Endodermal cell (in vitro differentiated cells): ENCODE measurements at regions not wholly inside any gene's neighbourhood (a gene's known extent, or its start where the extent isn't known, plus 50 kb on each side); places are given as distances from the start of the nearest gene placed in this dataset.

Experiments used
- DNase-seq: peaks from one replicate; pipeline ENCODE4 v3.0.0-alpha.2; 2017
- H3K27ac ChIP-seq: 2 replicates; pipeline ENCODE4 v1.5.1; 2013; ENCODE audit warnings: mild to moderate bottlenecking, low read depth, low read length, moderate library complexity
- H3K27me3 ChIP-seq: 2 replicates; pipeline ENCODE4 v1.6.1; 2013; ENCODE audit warnings: mild to moderate bottlenecking, low read length, moderate library complexity; ENCODE audit not compliant: insufficient read depth, control insufficient read depth, poor library complexity, severe bottlenecking
- H3K36me3 ChIP-seq: 2 replicates; pipeline ENCODE4 v1.7.0; 2013; ENCODE audit warnings: mild to moderate bottlenecking, low read length, moderate library complexity; ENCODE audit not compliant: control insufficient read depth, insufficient read depth
- H3K4me1 ChIP-seq: one replicate; pipeline ENCODE4 v1.7.0; 2013; ENCODE audit warnings: low read length; ENCODE audit not compliant: control insufficient read depth, insufficient read depth
- H3K4me3 ChIP-seq: 2 replicates; pipeline ENCODE4 v1.5.1; 2013; ENCODE audit warnings: mild to moderate bottlenecking, low read length, moderate library complexity
- H3K9ac ChIP-seq: 2 replicates; pipeline ENCODE4 v1.6.1; 2013; ENCODE audit warnings: mild to moderate bottlenecking, low read length, moderate library complexity; ENCODE audit not compliant: poor library complexity, severe bottlenecking; ENCODE audit errors: extremely low read depth
- H3K9me3 ChIP-seq: 2 replicates; pipeline ENCODE4 v1.6.1; 2013; ENCODE audit warnings: mild to moderate bottlenecking, low read length, moderate library complexity; ENCODE audit not compliant: control insufficient read depth
- H3K27ac Mint-ChIP-seq: 2 replicates; pipeline ENCODE4 v1.8.0; 2020; ENCODE audit warnings: mixed read lengths
- H3K27me3 Mint-ChIP-seq: 2 replicates; pipeline ENCODE4 v1.8.0; 2021; ENCODE audit warnings: mild to moderate bottlenecking, mixed read lengths; ENCODE audit not compliant: insufficient read depth
- H3K36me3 Mint-ChIP-seq: 2 replicates; pipeline ENCODE4 v1.8.0; 2020; ENCODE audit warnings: low read depth, mixed read lengths
- H3K4me1 Mint-ChIP-seq: 2 replicates; pipeline ENCODE4 v1.8.0; 2020; ENCODE audit warnings: mixed read lengths
- H3K4me3 Mint-ChIP-seq: 2 replicates; pipeline ENCODE4 v1.8.0; 2020; ENCODE audit warnings: mild to moderate bottlenecking, moderate library complexity, mixed read lengths
- H3K9me3 Mint-ChIP-seq: 2 replicates; pipeline ENCODE4 v1.8.0; 2020; ENCODE audit warnings: mild to moderate bottlenecking, mixed read lengths
- CTCF ChIP-seq: fragments of 200-600 bp; sonication (generic); conservative IDR thresholded peaks from 2 replicates; pipeline ENCODE4 v1.5.0; 2021; ENCODE audit warnings: antibody characterized with exemption, mild to moderate bottlenecking
- WGBS, 2 experiments: methylation state at CpG; one replicate each; pipeline versions ENCODE4 v1.1.5 to v1.1.7; 2013; ENCODE audit warnings: missing lambda C conversion rate in 2 of 2, mixed read lengths in 1 of 2; ENCODE audit not compliant: insufficient coverage in 1 of 2, insufficient read length in 1 of 2; 5-methylcytosine and 5-hydroxymethylcytosine counted together

GRCh38 chr20:50292079-50292590 is 101.5 kb downstream of the CEBPB start:
- Histone ChIP-seq H3K4me3 (no peak overlapping the region), H3K27ac (no peak overlapping the region), H3K9me3 (no peaks in the 10 kb centered on the region), H3K27me3 (no peaks in the 10 kb centered on the region), H3K36me3 (no peaks in the 10 kb centered on the region), H3K9ac (no peak overlapping the region), H3K4me1 (no peaks in the 10 kb centered on the region)
- H3K36me3 Mint-ChIP-seq = no peaks in the 10 kb centered on the region
- no peaks in the 10 kb centered on the region for H3K4me1 Mint-ChIP-seq
- H3K27me3 Mint-ChIP-seq = no peaks in the 10 kb centered on the region
- peak overlapping the region; percentile 48 for H3K27ac Mint-ChIP-seq
- no peak for TF ChIP-seq CTCF
- 82 to 89% methylated on average over 6 to 8 of the region's 8 CpGs for WGBS, 2 experiments
- H3K4me3 Mint-ChIP-seq = no peak overlapping the region
- H3K9me3 Mint-ChIP-seq = no peaks in the 10 kb centered on the region
- DNase-seq = no peak

GRCh38 chr20:50292591-50293283 is 102.1 kb downstream of the CEBPB start:
- no peaks in the 10 kb centered on the region for H3K36me3 Mint-ChIP-seq
- H3K4me1 Mint-ChIP-seq = no peaks in the 10 kb centered on the region
- H3K4me1 ChIP-seq = no peaks in the 10 kb centered on the region
- peak overlapping the region; percentile 48 for H3K27ac Mint-ChIP-seq
- no peaks in the 10 kb centered on the region for H3K9me3 ChIP-seq
- no peak overlapping the region for H3K27ac ChIP-seq
- H3K9me3 Mint-ChIP-seq = no peaks in the 10 kb centered on the region
- 75 to 85% methylated on average over 13 to 26 of the region's 26 CpGs for WGBS, 2 experiments
- TF ChIP-seq CTCF = no peak
- H3K27me3 Mint-ChIP-seq = no peaks in the 10 kb centered on the region
- H3K36me3 ChIP-seq = no peaks in the 10 kb centered on the region
- DNase-seq = peak; percentile 86
- H3K9ac ChIP-seq = no peak overlapping the region
- H3K27me3 ChIP-seq = no peaks in the 10 kb centered on the region
- no peak overlapping the region for H3K4me3 ChIP-seq
- H3K4me3 Mint-ChIP-seq = no peak overlapping the region

GRCh38 chr20:50293284-50294139 is 102.9 kb downstream of the CEBPB start:
- Histone ChIP-seq H3K9ac (no peak overlapping the region), H3K36me3 (no peaks in the 10 kb centered on the region), H3K27me3 (no peaks in the 10 kb centered on the region), H3K4me3 (no peak overlapping the region), H3K9me3 (no peaks in the 10 kb centered on the region), H3K27ac (no peak overlapping the region), H3K4me1 (no peaks in the 10 kb centered on the region)
- Mint-ChIP-seq H3K27ac (no peak overlapping the region), H3K36me3 (no peaks in the 10 kb centered on the region), H3K4me3 (no peak overlapping the region), H3K4me1 (no peaks in the 10 kb centered on the region), H3K9me3 (no peaks in the 10 kb centered on the region), H3K27me3 (no peaks in the 10 kb centered on the region)
- no peak for DNase-seq
- no peak for TF ChIP-seq CTCF
- 91% methylated on average over 17 to 21 of the region's 21 CpGs for WGBS, 2 experiments
